ENCODE measurements at regions not wholly inside any gene's neighbourhood (a gene's known extent, or its start where the extent isn't known, plus 50 kb on each side); places are given as distances from the start of the nearest gene placed in this dataset.

DNA sequence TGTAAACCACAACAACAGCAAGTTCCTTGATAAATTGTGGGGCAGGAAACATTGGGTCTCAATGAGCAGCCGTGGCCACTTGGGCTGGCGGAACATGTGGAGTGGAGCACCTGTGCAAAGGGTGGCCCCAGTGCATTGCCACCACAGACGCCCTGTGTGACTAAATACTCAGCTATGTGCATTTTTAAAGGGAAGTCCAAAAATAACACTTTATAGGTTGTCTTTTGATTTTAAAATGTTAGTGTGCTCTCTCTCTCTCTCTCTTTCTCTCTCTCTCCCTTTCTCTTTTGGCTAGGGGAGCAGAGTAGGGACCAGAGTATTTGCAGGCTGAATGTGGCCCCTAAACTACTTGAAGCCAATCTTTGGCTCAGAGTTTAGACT, 236.3 kb downstream of the BCAS1 start:
- TF ChIP-seq GATA2 (IDR thresholded peaks at IDR 0.05; ENCODE audit: low read depth, low read length) (no peak), GATA3 (IDR thresholded peaks at IDR 0.05; ENCODE audit: low read depth, low read length) (no peak)
